ENCODE measurements at regions not wholly inside any gene's neighbourhood (a gene's known extent, or its start where the extent isn't known, plus 50 kb on each side); places are given as distances from the start of the nearest gene placed in this dataset.
"Not testable (repeated sequence)": the region's sequence is repeated elsewhere in the genome, so short reads cannot be mapped to it uniquely, and the experiment has no call there.

GRCh38 chr13:78046331-78046730 lies 127.7 kb upstream of the EDNRB start:
- ATAC-seq (no peak), DNase-seq (no peak)
- intact Hi-C loops (cut with micrococcal nuclease): no loop called here

- peak; percentile 55 for ATAC-seq
- no peak for DNase-seq
- intact Hi-C loops (cut with micrococcal nuclease): no loop called here
These were observed 127.3 kb upstream of the EDNRB start for GRCh38 chr13:78045916-78046315.

- DNase-seq; intact Hi-C loops (cut with micrococcal nuclease); ATAC-seq: not testable (repeated sequence)
These were observed 122.7 kb upstream of the EDNRB start for GRCh38 chr13:78041366-78041765.

GRCh38 chr13:78040205-78040830 lies 121.7 kb upstream of the EDNRB start:
- intact Hi-C loops (cut with micrococcal nuclease): no loop called here
- DNase-seq (no peak), ATAC-seq (no peak)

GRCh38 chr13:78036841-78037240 lies 118.2 kb upstream of the EDNRB start:
- ATAC-seq (no peak), DNase-seq (no peak)
- intact Hi-C loops (cut with micrococcal nuclease): no loop called here

- DNase-seq: no peak
- no peak for ATAC-seq
These were observed 116.9 kb upstream of the EDNRB start for GRCh38 chr13:78035500-78035899.

GRCh38 chr13:78033509-78033908 lies 114.9 kb upstream of the EDNRB start:
- DNase-seq: no peak
- intact Hi-C loops (cut with micrococcal nuclease): no loop called here
- no peak for ATAC-seq

More at GRCh38 chr13:78035500-78035899, 116.9 kb upstream of the EDNRB start:
- intact Hi-C loops (cut with micrococcal nuclease): no loop called here

- DNase-seq: no peak
- intact Hi-C loops (cut with micrococcal nuclease): no loop called here
- no peak for ATAC-seq
These were observed 113.5 kb upstream of the EDNRB start for GRCh38 chr13:78032132-78032531.

- no peak for ATAC-seq
- intact Hi-C loops (cut with micrococcal nuclease): no loop called here
- no peak for DNase-seq
These were observed 111.8 kb upstream of the EDNRB start for GRCh38 chr13:78030341-78030896.

GRCh38 chr13:78029901-78030300 lies 111.3 kb upstream of the EDNRB start:
- ATAC-seq: no peak
- intact Hi-C loops (cut with micrococcal nuclease): no loop called here
- no peak for DNase-seq

GRCh38 chr13:78028960-78029359 lies 110.3 kb upstream of the EDNRB start:
- no peak for ATAC-seq
- intact Hi-C loops (cut with micrococcal nuclease): no loop called here
- no peak for DNase-seq

- intact Hi-C loops (cut with micrococcal nuclease): no loop called here
- ATAC-seq (no peak), DNase-seq (no peak)
These were observed 106.4 kb upstream of the EDNRB start for GRCh38 chr13:78024996-78025395.

- intact Hi-C loops (cut with micrococcal nuclease): no loop called here
- ATAC-seq (peak; percentile 60), DNase-seq (no peak)
These were observed 103.7 kb upstream of the EDNRB start for GRCh38 chr13:78022164-78022877.

- DNase-seq (peak; percentile 29), ATAC-seq (no peak)
- intact Hi-C loops (cut with micrococcal nuclease): no loop called here
These were observed 102.2 kb upstream of the EDNRB start for GRCh38 chr13:78020861-78021260.

- ATAC-seq (no peak), DNase-seq (no peak)
- intact Hi-C loops (cut with micrococcal nuclease): no loop called here
These were observed 97.2 kb upstream of the EDNRB start for GRCh38 chr13:78015782-78016181.

GRCh38 chr13:78012046-78012445 lies 93.4 kb upstream of the EDNRB start:
- ATAC-seq: no peak
- intact Hi-C loops (cut with micrococcal nuclease): no loop called here
- no peak for DNase-seq

GRCh38 chr13:78004821-78005220 lies 86.2 kb upstream of the EDNRB start:
- DNase-seq: no peak
- ATAC-seq: no peak
- intact Hi-C loops (cut with micrococcal nuclease): no loop called here

- ATAC-seq (no peak), DNase-seq (no peak)
- intact Hi-C loops (cut with micrococcal nuclease): no loop called here
These were observed 81.1 kb upstream of the EDNRB start for GRCh38 chr13:77999746-78000145.

- intact Hi-C loops (cut with micrococcal nuclease): no loop called here
These were observed 75.5 kb upstream of the EDNRB start for GRCh38 chr13:77994166-77994565.

GRCh38 chr13:77991003-77991402 lies 72.4 kb upstream of the EDNRB start:
- DNase-seq: peak; percentile 40
- ATAC-seq: peak; percentile 48
- intact Hi-C loops (cut with micrococcal nuclease): no loop called here

More at GRCh38 chr13:77994166-77994565, 75.5 kb upstream of the EDNRB start:
- ATAC-seq (no peak), DNase-seq (no peak)

GRCh38 chr13:77989281-77989680 lies 70.7 kb upstream of the EDNRB start:
- intact Hi-C loops (cut with micrococcal nuclease): no loop called here
- DNase-seq (no peak), ATAC-seq (no peak)

Data from left ventricle myocardium superior (tissue), 1 donor.